NB4 (cell line): ENCODE measurements at regions not wholly inside any gene's neighbourhood (a gene's known extent, or its start where the extent isn't known, plus 50 kb on each side); places are given as distances from the start of the nearest gene placed in this dataset.

Source experiments
- MYC ChIP-seq: IDR thresholded peaks from 2 replicates; pipeline ENCODE4 v1.6.1; 2011; ENCODE audit warnings: low read depth, low read length
- POLR2A ChIP-seq: IDR thresholded peaks from 2 replicates; pipeline ENCODE4 v1.6.1; 2011; ENCODE audit warnings: mild to moderate bottlenecking; ENCODE audit not compliant: insufficient read length; ENCODE audit errors: extremely low read depth
- TF ChIP-seq, protein P1 (sequence below): IDR thresholded peaks from one replicate; pipeline ENCODE4 v1.5.1; 2012; ENCODE audit warnings: low read depth, low read length
- TF ChIP-seq, protein P2 (sequence below): IDR thresholded peaks from 2 replicates; pipeline ENCODE4 v1.6.1; 2011; ENCODE audit warnings: low read depth, low read length

GRCh38 chr5:97851036-97851435, 668.0 kb upstream of the RIOK2 start:
- TF ChIP-seq, protein P1, sequence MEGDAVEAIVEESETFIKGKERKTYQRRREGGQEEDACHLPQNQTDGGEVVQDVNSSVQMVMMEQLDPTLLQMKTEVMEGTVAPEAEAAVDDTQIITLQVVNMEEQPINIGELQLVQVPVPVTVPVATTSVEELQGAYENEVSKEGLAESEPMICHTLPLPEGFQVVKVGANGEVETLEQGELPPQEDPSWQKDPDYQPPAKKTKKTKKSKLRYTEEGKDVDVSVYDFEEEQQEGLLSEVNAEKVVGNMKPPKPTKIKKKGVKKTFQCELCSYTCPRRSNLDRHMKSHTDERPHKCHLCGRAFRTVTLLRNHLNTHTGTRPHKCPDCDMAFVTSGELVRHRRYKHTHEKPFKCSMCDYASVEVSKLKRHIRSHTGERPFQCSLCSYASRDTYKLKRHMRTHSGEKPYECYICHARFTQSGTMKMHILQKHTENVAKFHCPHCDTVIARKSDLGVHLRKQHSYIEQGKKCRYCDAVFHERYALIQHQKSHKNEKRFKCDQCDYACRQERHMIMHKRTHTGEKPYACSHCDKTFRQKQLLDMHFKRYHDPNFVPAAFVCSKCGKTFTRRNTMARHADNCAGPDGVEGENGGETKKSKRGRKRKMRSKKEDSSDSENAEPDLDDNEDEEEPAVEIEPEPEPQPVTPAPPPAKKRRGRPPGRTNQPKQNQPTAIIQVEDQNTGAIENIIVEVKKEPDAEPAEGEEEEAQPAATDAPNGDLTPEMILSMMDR, result no peak
- TF ChIP-seq, protein P2, sequence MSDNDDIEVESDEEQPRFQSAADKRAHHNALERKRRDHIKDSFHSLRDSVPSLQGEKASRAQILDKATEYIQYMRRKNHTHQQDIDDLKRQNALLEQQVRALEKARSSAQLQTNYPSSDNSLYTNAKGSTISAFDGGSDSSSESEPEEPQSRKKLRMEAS, result no peak
- TF ChIP-seq POLR2A, result no peak
- no peak for TF ChIP-seq MYC
